GM12878 (cell line): ENCODE measurements at regions not wholly inside any gene's neighbourhood (a gene's known extent, or its start where the extent isn't known, plus 50 kb on each side); places are given as distances from the start of the nearest gene placed in this dataset.

Source experiments
- ATAC-seq: fragments of 200-7000 bp; cut with Tn5 transposase; 3 replicates; pipeline ENCODE4 v1.9.1; 2020; ENCODE audit warnings: mild to moderate bottlenecking, moderate library complexity
- BruUV-seq: library from RNA; stranded (reverse); fragments of 400-500 nt; replicated peaks from 2 replicates; lab custom pipeline; 2021; lab: Mats Ljungman, UMichigan
- CTCF ChIA-PET: fragments of 300-600 bp; sonication (Branson Sonifier 250); formaldehyde crosslinking; extraction: SDS; loops from one replicate; lab custom pipeline; 2021; ENCODE audit warnings: inconsistent platforms; lab: Yijun Ruan, JAX
- POLR2A ChIA-PET: fragments of 350-600 bp; formaldehyde crosslinking; extraction: SDS; loops from one replicate; lab custom pipeline; 2021; ENCODE audit warnings: inconsistent platforms; lab: Charles Lee
- RAD21 ChIA-PET: fragments of 300-600 bp; sonication (Branson Sonifier 250); formaldehyde crosslinking; loops from one replicate; lab custom pipeline; 2023; ENCODE audit warnings: antibody characterized with exemption; ENCODE audit not compliant: unreplicated experiment; lab: Charles Lee
- SMC1A ChIA-PET: fragments of 300-600 bp; sonication (Branson Sonifier 250); formaldehyde crosslinking; loops from one replicate; lab custom pipeline; 2023; ENCODE audit not compliant: unreplicated experiment, uncharacterized antibody; lab: Charles Lee
- DNase-seq: peaks from one replicate; pipeline ENCODE4 v3.0.0-alpha.2; 2011; ENCODE audit warnings: low read depth, low spot score
- FAIRE-seq: peaks from 3 replicates; lab custom pipeline; 2011; peaks lifted over from hg19 to GRCh38; lab: Jason Lieb, UNC
- H2AFZ ChIP-seq: 2 replicates; pipeline ENCODE4 v1.6.0; 2011; ENCODE audit warnings: low read depth, low read length, control low read depth; ENCODE audit not compliant: control insufficient read depth
- H3K27ac ChIP-seq: 2 replicates; pipeline ENCODE4 v1.5.1; 2011; ENCODE audit warnings: control low read depth; ENCODE audit not compliant: control insufficient read depth, insufficient read depth
- H3K27me3 ChIP-seq, 2 experiments: replicated peaks in 1 of 2; 2 replicates each; pipeline versions ENCODE4 v1.6.0 to v1.6.1; 2011; ENCODE audit warnings: low read length in 1 of 2; ENCODE audit not compliant: control insufficient read depth in 2 of 2, insufficient read depth in 2 of 2
- H3K36me3 ChIP-seq, 2 experiments: 2 replicates each; pipeline ENCODE4 v1.5.1; 2011; ENCODE audit warnings: low read length in 1 of 2; ENCODE audit not compliant: control insufficient read depth in 2 of 2, insufficient read depth in 2 of 2
- H3K4me1 ChIP-seq: 2 replicates; pipeline ENCODE4 v1.6.1; 2011; ENCODE audit warnings: mild to moderate bottlenecking, low read length, moderate library complexity, mixed read lengths; ENCODE audit not compliant: control insufficient read depth, insufficient read depth
- H3K4me2 ChIP-seq: 2 replicates; pipeline ENCODE4 v1.6.0; 2011; ENCODE audit warnings: control low read depth; ENCODE audit not compliant: control insufficient read depth, insufficient read depth
- H3K4me3 ChIP-seq: fragments of 200-600 bp; sonication (generic); 2 replicates; pipeline ENCODE4 v1.5.1; 2016
- H3K79me2 ChIP-seq: 2 replicates; pipeline ENCODE4 v1.6.0; 2011; ENCODE audit warnings: low read length; ENCODE audit not compliant: control insufficient read depth, insufficient read depth
- H3K9ac ChIP-seq: 2 replicates; pipeline ENCODE4 v1.8.0; 2011; ENCODE audit warnings: low read length, control low read depth, mixed read lengths; ENCODE audit not compliant: control insufficient read depth, insufficient read depth
- H3K9me3 ChIP-seq: replicated peaks from 3 replicates; pipeline ENCODE4 v1.5.1; 2011; ENCODE audit warnings: mild to moderate bottlenecking, low read length; ENCODE audit not compliant: control insufficient read depth, insufficient read depth
- H4K20me1 ChIP-seq: 2 replicates; pipeline ENCODE4 v1.6.0; 2011; ENCODE audit not compliant: control insufficient read depth, insufficient read depth
- IKZF2 ChIP-seq, 2 experiments: fragments of 450-650 bp; IDR thresholded peaks; 2 replicates each; pipeline ENCODE4 v1.6.1; 2017; ENCODE audit warnings: mild to moderate bottlenecking in 2 of 2, moderate library complexity in 2 of 2
- PBX3 ChIP-seq: IDR thresholded peaks from 2 replicates; pipeline ENCODE4 v1.6.1; 2011; ENCODE audit warnings: mild to moderate bottlenecking, low read depth, low read length, moderate library complexity; ENCODE audit not compliant: insufficient replicate concordance
- RB1 ChIP-seq: fragments of 450-650 bp; formaldehyde crosslinking; IDR thresholded peaks from 2 replicates; pipeline ENCODE4 v1.6.1; 2017; ENCODE audit warnings: mild to moderate bottlenecking, borderline replicate concordance
- WGBS: methylation state at CpG from one replicate; pipeline ENCODE4 v1.1.6; 2016; ENCODE audit warnings: low lambda C conversion rate; ENCODE audit not compliant: insufficient replicate concordance, insufficient coverage; ENCODE audit errors: missing lambda C conversion rate; 5-methylcytosine and 5-hydroxymethylcytosine counted together
- in situ Hi-C: fragments of 300-500 bp; cut with MboI; formaldehyde crosslinking; loops from 9 replicates; pipeline ENCODE4 v1.14.3; 2018; ENCODE audit warnings: mixed read lengths
- intact Hi-C: fragments of 100-400 bp; cut with micrococcal nuclease; formaldehyde crosslinking; loops from one replicate; pipeline ENCODE4 v1.14.2; 2022; ENCODE audit not compliant: unreplicated experiment
- TF ChIP-seq, protein P1 (sequence below): fragments of 450-650 bp; IDR thresholded peaks from 2 replicates; pipeline ENCODE4 v1.6.1; 2014; ENCODE audit warnings: mild to moderate bottlenecking

DNA sequence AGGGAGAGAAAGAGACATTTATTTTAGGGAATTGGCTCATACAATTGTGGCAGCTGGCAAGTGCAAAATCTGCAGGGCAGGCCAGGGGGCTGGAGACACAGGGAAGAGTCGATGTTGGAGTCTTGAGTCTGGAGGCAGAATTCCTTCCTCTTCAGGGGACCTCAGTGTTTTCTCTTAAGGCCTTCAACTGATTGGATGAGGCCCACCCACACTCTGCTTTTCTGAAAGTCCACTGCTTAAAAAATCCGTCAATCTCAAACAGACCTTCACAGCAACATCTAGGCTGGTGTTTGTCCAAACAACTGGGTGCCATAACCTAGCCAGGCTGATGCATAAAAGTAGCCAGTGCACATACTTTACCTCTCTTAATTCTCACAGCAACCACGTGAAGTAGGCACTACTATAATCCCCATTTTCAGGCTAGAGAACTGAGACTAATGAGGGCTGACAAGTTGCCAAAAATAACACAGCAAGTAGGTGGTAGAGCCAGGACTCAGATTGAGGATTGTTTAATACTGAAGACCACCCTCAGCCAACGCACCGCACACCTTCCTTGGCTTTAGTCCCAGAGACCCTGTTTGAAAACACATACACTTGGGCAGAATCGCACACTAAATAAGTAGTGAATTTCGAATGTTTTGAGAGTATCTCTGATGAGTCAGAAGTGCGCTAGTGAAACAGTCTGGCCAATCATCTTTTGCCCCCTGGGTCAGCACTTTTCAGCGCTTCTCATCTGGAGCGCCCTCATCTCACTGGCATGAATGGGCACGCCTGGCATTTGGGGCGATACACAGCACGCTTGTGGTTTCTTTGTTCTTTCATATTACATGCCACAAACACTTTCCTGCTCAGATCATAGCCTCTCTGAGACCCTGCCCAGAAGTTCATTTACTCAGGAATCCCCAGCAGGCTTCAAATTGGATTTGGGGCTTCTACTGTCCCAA lies 591.4 kb downstream of the CCDC171 start:
- FAIRE-seq (no peak), DNase-seq (no peak), ATAC-seq (no peak)
- intact Hi-C loops, result no loop called here
- POLR2A ChIA-PET, result no interaction called here
- H3K79me2 ChIP-seq, result no peaks in the 10 kb centered on the region
- CTCF ChIA-PET, result interaction anchor here (2.0 kb wide), 1 partner anchor 11 kb away, joined by 5 read pairs; no protein-coding TSS in a partner anchor
- no TSS peak for BruUV-seq
- RAD21 ChIA-PET, result no interaction called here
- no peak overlapping the region for H3K9ac ChIP-seq
- H2AFZ ChIP-seq, result no peak overlapping the region
- WGBS, result 35% methylated on average over 13 of the region's 13 CpGs
- SMC1A ChIA-PET, result no interaction called here
- H3K9me3 ChIP-seq, result no peaks in the 10 kb centered on the region
- TF ChIP-seq IKZF2 (IDR thresholded peaks at IDR 0.05) (no peak), PBX3 (no peak), RB1 (no peak)
- TF ChIP-seq, protein P1, sequence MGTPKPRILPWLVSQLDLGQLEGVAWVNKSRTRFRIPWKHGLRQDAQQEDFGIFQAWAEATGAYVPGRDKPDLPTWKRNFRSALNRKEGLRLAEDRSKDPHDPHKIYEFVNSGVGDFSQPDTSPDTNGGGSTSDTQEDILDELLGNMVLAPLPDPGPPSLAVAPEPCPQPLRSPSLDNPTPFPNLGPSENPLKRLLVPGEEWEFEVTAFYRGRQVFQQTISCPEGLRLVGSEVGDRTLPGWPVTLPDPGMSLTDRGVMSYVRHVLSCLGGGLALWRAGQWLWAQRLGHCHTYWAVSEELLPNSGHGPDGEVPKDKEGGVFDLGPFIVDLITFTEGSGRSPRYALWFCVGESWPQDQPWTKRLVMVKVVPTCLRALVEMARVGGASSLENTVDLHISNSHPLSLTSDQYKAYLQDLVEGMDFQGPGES, result no peak
- H3K4me1 ChIP-seq, result no peaks in the 10 kb centered on the region
- no peaks in the 10 kb centered on the region for H3K27me3 ChIP-seq
- H3K36me3 ChIP-seq, result no peaks in the 10 kb centered on the region
- no peaks in the 10 kb centered on the region for H4K20me1 ChIP-seq
- no peak overlapping the region for H3K27ac ChIP-seq
- H3K4me3 ChIP-seq, result no peak overlapping the region
- in situ Hi-C loops, result no loop called here
- no peak overlapping the region for H3K4me2 ChIP-seq
